Calu3 (cell line): ENCODE measurements at regions not wholly inside any gene's neighbourhood (a gene's known extent, or its start where the extent isn't known, plus 50 kb on each side); places are given as distances from the start of the nearest gene placed in this dataset.

Experiments used
- BruUV-seq: library from RNA; stranded (reverse); fragments of 400-500 nt; replicated peaks from 2 replicates; lab custom pipeline; 2021; lab: Mats Ljungman, UMichigan
- CTCF ChIA-PET: fragments of 300-600 bp; sonication (Branson Sonifier 250); formaldehyde crosslinking; loops from one replicate; lab custom pipeline; 2022; ENCODE audit warnings: antibody characterized with exemption; lab: Charles Lee
- DNase-seq: peaks from one replicate; pipeline ENCODE4 v3.0.0; 2022
- H3K27ac Mint-ChIP-seq: one replicate; pipeline ENCODE4 v1.8.0; 2022; ENCODE audit warnings: mixed read lengths; ENCODE audit not compliant: unreplicated experiment
- H3K27me3 Mint-ChIP-seq: one replicate; pipeline ENCODE4 v1.8.0; 2022; ENCODE audit warnings: mixed read lengths; ENCODE audit not compliant: unreplicated experiment
- H3K36me3 Mint-ChIP-seq: one replicate; pipeline ENCODE4 v1.8.0; 2022; ENCODE audit warnings: mild to moderate bottlenecking, moderate library complexity, mixed read lengths; ENCODE audit not compliant: insufficient read depth, unreplicated experiment
- H3K4me1 Mint-ChIP-seq: one replicate; pipeline ENCODE4 v1.8.0; 2022; ENCODE audit warnings: mild to moderate bottlenecking, low read depth, mixed read lengths; ENCODE audit not compliant: unreplicated experiment
- H3K4me3 Mint-ChIP-seq: one replicate; pipeline ENCODE4 v1.8.0; 2022; ENCODE audit warnings: mild to moderate bottlenecking, low read depth, moderate library complexity, mixed read lengths; ENCODE audit not compliant: unreplicated experiment
- H3K9me3 Mint-ChIP-seq: one replicate; pipeline ENCODE4 v1.8.0; 2022; ENCODE audit warnings: low read depth, mixed read lengths; ENCODE audit not compliant: unreplicated experiment
- CTCF ChIP-seq: fragments of 200-600 bp; IDR thresholded peaks from one replicate; pipeline ENCODE4 v1.8.0; 2022; ENCODE audit warnings: antibody characterized with exemption; ENCODE audit not compliant: unreplicated experiment
- intact Hi-C: fragments of 100-400 bp; cut with micrococcal nuclease; formaldehyde crosslinking; loops from one replicate; pipeline ENCODE4 v1.10.0; 2022; ENCODE audit not compliant: unreplicated experiment

- H3K4me3 Mint-ChIP-seq, result no peak overlapping the region
- BruUV-seq, result no TSS peak
- DNase-seq, result no peak
- peaks cover 4% of the 10 kb centered on the region for H3K4me1 Mint-ChIP-seq
- CTCF ChIA-PET, result interaction anchor here (0.5 kb wide), 1 partner anchor 462 kb away, joined by 3 read pairs; no protein-coding TSS in a partner anchor
- H3K27ac Mint-ChIP-seq, result no peak overlapping the region
- no peak for TF ChIP-seq CTCF
- peaks cover 11% of the 10 kb centered on the region for H3K27me3 Mint-ChIP-seq
- intact Hi-C loops, result no loop called here
- H3K9me3 Mint-ChIP-seq, result no peaks in the 10 kb centered on the region
- no peaks in the 10 kb centered on the region for H3K36me3 Mint-ChIP-seq
Measured at GRCh38 chr18:56379256-56379655, 259.1 kb downstream of the TXNL1 start.

GRCh38 chr18:56377231-56377630 is 261.2 kb downstream of the TXNL1 start:
- intact Hi-C loops, result no loop called here
- H3K4me1 Mint-ChIP-seq, result peaks cover 6% of the 10 kb centered on the region
- BruUV-seq, result no TSS peak
- no peak for TF ChIP-seq CTCF
- no peaks in the 10 kb centered on the region for H3K36me3 Mint-ChIP-seq
- no peaks in the 10 kb centered on the region for H3K9me3 Mint-ChIP-seq
- no peak overlapping the region for H3K27ac Mint-ChIP-seq
- DNase-seq, result no peak
- no peak overlapping the region for H3K4me3 Mint-ChIP-seq
- peaks cover 11% of the 10 kb centered on the region for H3K27me3 Mint-ChIP-seq
- CTCF ChIA-PET, result no interaction called here

GRCh38 chr18:56374007-56374655 is 264.3 kb downstream of the TXNL1 start:
- CTCF ChIA-PET, result no interaction called here
- Mint-ChIP-seq H3K4me3 (no peak overlapping the region), H3K27ac (no peak overlapping the region), H3K9me3 (no peaks in the 10 kb centered on the region), H3K36me3 (no peaks in the 10 kb centered on the region), H3K4me1 (peaks cover 6% of the 10 kb centered on the region), H3K27me3 (no peaks in the 10 kb centered on the region)
- no TSS peak for BruUV-seq
- no peak for TF ChIP-seq CTCF
- DNase-seq, result no peak
- intact Hi-C loops, result no loop called here

- peaks cover 6% of the 10 kb centered on the region for H3K4me1 Mint-ChIP-seq
- no peak overlapping the region for H3K27ac Mint-ChIP-seq
- intact Hi-C loops, result no loop called here
- TF ChIP-seq CTCF, result no peak
- CTCF ChIA-PET, result no interaction called here
- H3K4me3 Mint-ChIP-seq, result no peak overlapping the region
- no peaks in the 10 kb centered on the region for H3K9me3 Mint-ChIP-seq
- no TSS peak for BruUV-seq
- H3K36me3 Mint-ChIP-seq, result no peaks in the 10 kb centered on the region
- H3K27me3 Mint-ChIP-seq, result no peaks in the 10 kb centered on the region
- DNase-seq, result no peak
Measured at GRCh38 chr18:56373601-56374000, 264.8 kb downstream of the TXNL1 start.
